ENCODE measurements at regions not wholly inside any gene's neighbourhood (a gene's known extent, or its start where the extent isn't known, plus 50 kb on each side); places are given as distances from the start of the nearest gene placed in this dataset.

- TF ChIP-seq CEBPZ (IDR thresholded peaks at IDR 0.05; ENCODE audit: low read length) (no peak), PHF21A (CRISPR knock-in tag; IDR thresholded peaks at IDR 0.05) (no peak), ZFAT (CRISPR knock-in tag; conservative IDR thresholded peaks at IDR 0.05) (no peak), POGK (CRISPR knock-in tag; conservative IDR thresholded peaks at IDR 0.05) (no peak), ZNF792 (CRISPR knock-in tag; IDR thresholded peaks at IDR 0.05) (no peak), ARNTL (CRISPR knock-in tag; IDR thresholded peaks at IDR 0.05) (no peak)
- TF ChIP-seq, protein P1, sequence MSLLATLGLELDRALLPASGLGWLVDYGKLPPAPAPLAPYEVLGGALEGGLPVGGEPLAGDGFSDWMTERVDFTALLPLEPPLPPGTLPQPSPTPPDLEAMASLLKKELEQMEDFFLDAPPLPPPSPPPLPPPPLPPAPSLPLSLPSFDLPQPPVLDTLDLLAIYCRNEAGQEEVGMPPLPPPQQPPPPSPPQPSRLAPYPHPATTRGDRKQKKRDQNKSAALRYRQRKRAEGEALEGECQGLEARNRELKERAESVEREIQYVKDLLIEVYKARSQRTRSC (CRISPR knock-in tag; IDR thresholded peaks at IDR 0.05; ENCODE audit: low read depth) = no peak
Observed at GRCh38 chr3:481680-482079, 285.1 kb downstream of the CHL1 start (continued).

- Histone ChIP-seq H3K4me2 (ENCODE audit: low read depth, low read length) (no peak overlapping the region), H4K20me1 (ENCODE audit: insufficient read depth, low read length) (no peaks in the 10 kb centered on the region), H3K4me1 (ENCODE audit: insufficient read depth, low read length) (no peaks in the 10 kb centered on the region), H3K27me3 (ENCODE audit: control insufficient read depth in 1 of 2, insufficient read depth in 2 of 2, low read length in 2 of 2) (no peaks in the 10 kb centered on the region), H3K36me3 (replicated peaks in 1 of 2; ENCODE audit: control insufficient read depth in 1 of 2, insufficient read depth in 2 of 2, low read length in 2 of 2) (no peaks in the 10 kb centered on the region), H3K4me3 (replicated peaks in 1 of 3; ENCODE audit: insufficient read depth in 1 of 3, low read depth in 2 of 3, low read length in 3 of 3) (no peak overlapping the region), H3K9me3 (ENCODE audit: low read length) (peaks cover 72% of the 10 kb centered on the region), H3K79me2 (ENCODE audit: insufficient read depth, low read length) (no peaks in the 10 kb centered on the region), H3K9ac (ENCODE audit: insufficient read depth, low read depth, low read length) (no peak overlapping the region), H2AFZ (ENCODE audit: low read length) (no peak overlapping the region), H3K27ac (ENCODE audit: extremely low read length, insufficient read depth, low read length) (no peak overlapping the region)
- DNase-seq (ENCODE audit: low spot score) (no peak), ATAC-seq (no peak), FAIRE-seq (no peak)
- BruUV-seq (replicated peaks) = no TSS peak
- POLR2A ChIA-PET = no interaction called here
- WGBS (ENCODE audit: low lambda C conversion rate) = 85% methylated on average over 27 of the region's 32 CpGs
- CTCF ChIA-PET (ENCODE audit: low intra/inter-chr PET ratio, low total read pairs) = no interaction called here
- in situ Hi-C loops (cut with HindIII; ENCODE audit: extremely low pct_ligation_motif_present, low pct_unique_long_range_greater_than_20kb) = no loop called here
- intact Hi-C loops (cut with micrococcal nuclease; ENCODE audit: unreplicated experiment) = no loop called here
- TF ChIP-seq ZNF292 (CRISPR knock-in tag; IDR thresholded peaks at IDR 0.05; ENCODE audit: borderline replicate concordance, low read depth) = no peak
- TF ChIP-seq FLYWCH1 (CRISPR knock-in tag; IDR thresholded peaks at IDR 0.05) = no peak
- TF ChIP-seq, protein P2, sequence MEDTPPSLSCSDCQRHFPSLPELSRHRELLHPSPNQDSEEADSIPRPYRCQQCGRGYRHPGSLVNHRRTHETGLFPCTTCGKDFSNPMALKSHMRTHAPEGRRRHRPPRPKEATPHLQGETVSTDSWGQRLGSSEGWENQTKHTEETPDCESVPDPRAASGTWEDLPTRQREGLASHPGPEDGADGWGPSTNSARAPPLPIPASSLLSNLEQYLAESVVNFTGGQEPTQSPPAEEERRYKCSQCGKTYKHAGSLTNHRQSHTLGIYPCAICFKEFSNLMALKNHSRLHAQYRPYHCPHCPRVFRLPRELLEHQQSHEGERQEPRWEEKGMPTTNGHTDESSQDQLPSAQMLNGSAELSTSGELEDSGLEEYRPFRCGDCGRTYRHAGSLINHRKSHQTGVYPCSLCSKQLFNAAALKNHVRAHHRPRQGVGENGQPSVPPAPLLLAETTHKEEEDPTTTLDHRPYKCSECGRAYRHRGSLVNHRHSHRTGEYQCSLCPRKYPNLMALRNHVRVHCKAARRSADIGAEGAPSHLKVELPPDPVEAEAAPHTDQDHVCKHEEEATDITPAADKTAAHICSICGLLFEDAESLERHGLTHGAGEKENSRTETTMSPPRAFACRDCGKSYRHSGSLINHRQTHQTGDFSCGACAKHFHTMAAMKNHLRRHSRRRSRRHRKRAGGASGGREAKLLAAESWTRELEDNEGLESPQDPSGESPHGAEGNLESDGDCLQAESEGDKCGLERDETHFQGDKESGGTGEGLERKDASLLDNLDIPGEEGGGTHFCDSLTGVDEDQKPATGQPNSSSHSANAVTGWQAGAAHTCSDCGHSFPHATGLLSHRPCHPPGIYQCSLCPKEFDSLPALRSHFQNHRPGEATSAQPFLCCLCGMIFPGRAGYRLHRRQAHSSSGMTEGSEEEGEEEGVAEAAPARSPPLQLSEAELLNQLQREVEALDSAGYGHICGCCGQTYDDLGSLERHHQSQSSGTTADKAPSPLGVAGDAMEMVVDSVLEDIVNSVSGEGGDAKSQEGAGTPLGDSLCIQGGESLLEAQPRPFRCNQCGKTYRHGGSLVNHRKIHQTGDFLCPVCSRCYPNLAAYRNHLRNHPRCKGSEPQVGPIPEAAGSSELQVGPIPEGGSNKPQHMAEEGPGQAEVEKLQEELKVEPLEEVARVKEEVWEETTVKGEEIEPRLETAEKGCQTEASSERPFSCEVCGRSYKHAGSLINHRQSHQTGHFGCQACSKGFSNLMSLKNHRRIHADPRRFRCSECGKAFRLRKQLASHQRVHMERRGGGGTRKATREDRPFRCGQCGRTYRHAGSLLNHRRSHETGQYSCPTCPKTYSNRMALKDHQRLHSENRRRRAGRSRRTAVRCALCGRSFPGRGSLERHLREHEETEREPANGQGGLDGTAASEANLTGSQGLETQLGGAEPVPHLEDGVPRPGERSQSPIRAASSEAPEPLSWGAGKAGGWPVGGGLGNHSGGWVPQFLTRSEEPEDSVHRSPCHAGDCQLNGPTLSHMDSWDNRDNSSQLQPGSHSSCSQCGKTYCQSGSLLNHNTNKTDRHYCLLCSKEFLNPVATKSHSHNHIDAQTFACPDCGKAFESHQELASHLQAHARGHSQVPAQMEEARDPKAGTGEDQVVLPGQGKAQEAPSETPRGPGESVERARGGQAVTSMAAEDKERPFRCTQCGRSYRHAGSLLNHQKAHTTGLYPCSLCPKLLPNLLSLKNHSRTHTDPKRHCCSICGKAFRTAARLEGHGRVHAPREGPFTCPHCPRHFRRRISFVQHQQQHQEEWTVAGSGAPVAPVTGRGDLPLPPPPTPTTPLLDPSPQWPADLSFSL (CRISPR knock-in tag; IDR thresholded peaks at IDR 0.05) = no peak
- TF ChIP-seq, protein P3, sequence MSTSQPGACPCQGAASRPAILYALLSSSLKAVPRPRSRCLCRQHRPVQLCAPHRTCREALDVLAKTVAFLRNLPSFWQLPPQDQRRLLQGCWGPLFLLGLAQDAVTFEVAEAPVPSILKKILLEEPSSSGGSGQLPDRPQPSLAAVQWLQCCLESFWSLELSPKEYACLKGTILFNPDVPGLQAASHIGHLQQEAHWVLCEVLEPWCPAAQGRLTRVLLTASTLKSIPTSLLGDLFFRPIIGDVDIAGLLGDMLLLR (CRISPR knock-in tag; IDR thresholded peaks at IDR 0.05) = no peak
Observed at GRCh38 chr3:482479-482878, 285.9 kb downstream of the CHL1 start.

All from HepG2 (cell line).